OCI-LY3 (cell line): ENCODE measurements at regions not wholly inside any gene's neighbourhood (a gene's known extent, or its start where the extent isn't known, plus 50 kb on each side); places are given as distances from the start of the nearest gene placed in this dataset.

Experiments
- CTCF ChIP-seq: fragments of 200-600, 300-600 bp; sonication (generic); IDR thresholded peaks from 2 replicates; pipeline ENCODE4 v1.5.1; 2014; ENCODE audit warnings: antibody characterized with exemption, low read length, low read depth
- EZH2phosphoT487 ChIP-seq: fragments of 200-600 bp; shearing (Covaris generic); IDR thresholded peaks from 2 replicates; pipeline ENCODE4 v1.6.1; 2018; ENCODE audit warnings: antibody characterized with exemption, mixed run types, low read depth

DNA sequence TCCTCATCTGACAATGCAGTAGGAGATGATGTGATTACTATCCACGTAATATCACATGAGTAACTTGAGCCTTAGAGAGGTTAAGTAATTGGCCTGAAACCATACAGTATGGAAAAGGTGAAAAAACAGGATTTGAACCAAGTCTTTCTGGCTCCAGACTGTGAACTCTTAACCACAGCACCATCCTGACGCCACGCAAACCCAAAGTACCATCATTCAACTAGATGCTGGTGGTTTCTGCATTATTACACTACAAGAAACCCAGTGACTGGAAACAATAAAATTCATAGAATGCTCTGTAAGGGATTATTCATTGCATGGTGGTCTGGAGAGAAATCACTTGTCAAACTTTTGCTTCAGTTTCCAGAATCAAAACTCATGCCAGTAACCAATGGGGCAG lies 90.7 kb downstream of the MAB21L3 start:
- TF ChIP-seq CTCF (no peak), EZH2phosphoT487 (no peak)
